WTC11 (cell line): ENCODE measurements at regions not wholly inside any gene's neighbourhood (a gene's known extent, or its start where the extent isn't known, plus 50 kb on each side); places are given as distances from the start of the nearest gene placed in this dataset.
A peak's percentile ranks its signal among the peaks of the same experiment; 100 is the strongest.

Experiments used
- ATAC-seq: fragments of 200-7000 bp; cut with Tn5 transposase; 2 replicates; pipeline ENCODE4 v1.10.0; 2021; ENCODE audit warnings: mild to moderate bottlenecking, moderate library complexity
- CTCF ChIA-PET: fragments of 300-600 bp; sonication (Branson Sonifier 250); formaldehyde crosslinking; loops from one replicate; lab custom pipeline; 2021; ENCODE audit warnings: antibody characterized with exemption; lab: Charles Lee
- POLR2A ChIA-PET: fragments of 350-600 bp; sonication (Branson Sonifier 250); formaldehyde crosslinking; loops from one replicate; lab custom pipeline; 2021; ENCODE audit warnings: antibody characterized with exemption; lab: Charles Lee
- DNase-seq: peaks from one replicate; pipeline ENCODE4 v3.0.0; 2021; ENCODE audit warnings: low spot score
- H3K27ac Mint-ChIP-seq: 2 replicates; pipeline ENCODE4 v1.8.0; 2021; ENCODE audit warnings: mixed read lengths
- H3K27me3 Mint-ChIP-seq: 2 replicates; pipeline ENCODE4 v1.8.0; 2021; ENCODE audit warnings: low read depth, mild to moderate bottlenecking, moderate library complexity, mixed read lengths
- H3K36me3 Mint-ChIP-seq: 2 replicates; pipeline ENCODE4 v1.8.0; 2021; ENCODE audit warnings: mixed read lengths
- H3K4me1 Mint-ChIP-seq: 2 replicates; pipeline ENCODE4 v1.8.0; 2022; ENCODE audit warnings: mixed read lengths
- H3K4me3 Mint-ChIP-seq: 2 replicates; pipeline ENCODE4 v1.8.0; 2021; ENCODE audit warnings: mild to moderate bottlenecking, moderate library complexity, mixed read lengths
- H3K9me3 Mint-ChIP-seq: 2 replicates; pipeline ENCODE4 v1.8.0; 2021; ENCODE audit warnings: mixed read lengths
- AR ChIP-seq: fragments of 250-450 bp; sonication (Bioruptor Pico); IDR thresholded peaks from 2 replicates; pipeline ENCODE4 v1.9.0; 2021; ENCODE audit warnings: mild to moderate bottlenecking
- CBFB ChIP-seq: sonication (generic); formaldehyde crosslinking; IDR thresholded peaks from 2 replicates; pipeline ENCODE4 v1.8.1; 2022; ENCODE audit warnings: mild to moderate bottlenecking, low read depth, missing genetic modification reagents
- CREB1 ChIP-seq: sonication (generic); formaldehyde crosslinking; IDR thresholded peaks from 2 replicates; pipeline ENCODE4 v1.8.0; 2023; ENCODE audit warnings: mild to moderate bottlenecking, missing genetic modification reagents
- E2F5 ChIP-seq: sonication (generic); formaldehyde crosslinking; IDR thresholded peaks from 2 replicates; pipeline ENCODE4 v1.8.1; 2022; ENCODE audit warnings: mild to moderate bottlenecking, moderate library complexity, missing genetic modification reagents
- ESRRA ChIP-seq: sonication (generic); formaldehyde crosslinking; IDR thresholded peaks from 2 replicates; pipeline ENCODE4 v1.8.1; 2022; ENCODE audit warnings: mild to moderate bottlenecking, missing genetic modification reagents, borderline replicate concordance
- ETV6 ChIP-seq: sonication (generic); formaldehyde crosslinking; IDR thresholded peaks from 2 replicates; pipeline ENCODE4 v1.8.1; 2022; ENCODE audit warnings: mild to moderate bottlenecking, missing genetic modification reagents
- FOXP1 ChIP-seq: sonication (generic); formaldehyde crosslinking; IDR thresholded peaks from 2 replicates; pipeline ENCODE4 v1.8.0; 2022; ENCODE audit warnings: missing genetic modification reagents, mild to moderate bottlenecking, moderate library complexity, borderline replicate concordance
- IRF2 ChIP-seq: sonication (generic); formaldehyde crosslinking; IDR thresholded peaks from 2 replicates; pipeline ENCODE4 v1.8.0; 2022; ENCODE audit warnings: low read depth, missing genetic modification reagents, borderline replicate concordance
- MXD4 ChIP-seq: fragments of 250-450 bp; sonication (Bioruptor Pico); IDR thresholded peaks from 2 replicates; pipeline ENCODE4 v1.8.0; 2021; ENCODE audit warnings: mild to moderate bottlenecking, moderate library complexity, borderline replicate concordance
- MYBL2 ChIP-seq: sonication (generic); formaldehyde crosslinking; IDR thresholded peaks from 2 replicates; pipeline ENCODE4 v1.8.1; 2023; ENCODE audit warnings: mild to moderate bottlenecking, moderate library complexity, missing genetic modification reagents
- NFE2L1 ChIP-seq: sonication (generic); formaldehyde crosslinking; IDR thresholded peaks from 2 replicates; pipeline ENCODE4 v1.8.1; 2023; ENCODE audit warnings: missing genetic modification reagents
- NR2C2 ChIP-seq: sonication (generic); formaldehyde crosslinking; IDR thresholded peaks from 2 replicates; pipeline ENCODE4 v1.8.0; 2022; ENCODE audit warnings: mild to moderate bottlenecking, missing genetic modification reagents
- OVOL2 ChIP-seq: fragments of 250-450 bp; sonication (Bioruptor Pico); IDR thresholded peaks from 2 replicates; pipeline ENCODE4 v1.9.0; 2021; ENCODE audit warnings: mild to moderate bottlenecking, borderline replicate concordance
- PRRX2 ChIP-seq: fragments of 250-450 bp; sonication (Bioruptor Pico); IDR thresholded peaks from 2 replicates; pipeline ENCODE4 v1.8.0; 2021; ENCODE audit warnings: mild to moderate bottlenecking
- STAT6 ChIP-seq: sonication (generic); formaldehyde crosslinking; conservative IDR thresholded peaks from 2 replicates; pipeline ENCODE4 v1.8.1; 2023; ENCODE audit warnings: mild to moderate bottlenecking, low read depth, missing genetic modification reagents, moderate library complexity
- TCF7 ChIP-seq: sonication (generic); formaldehyde crosslinking; IDR thresholded peaks from 2 replicates; pipeline ENCODE4 v1.8.0; 2022; ENCODE audit warnings: mild to moderate bottlenecking, low read depth, missing genetic modification reagents, moderate library complexity
- ZNF416 ChIP-seq: fragments of 250-450 bp; sonication (Bioruptor Pico); IDR thresholded peaks from 2 replicates; pipeline ENCODE4 v1.9.0; 2021; ENCODE audit warnings: mild to moderate bottlenecking, inconsistent platforms
- ZNF423 ChIP-seq: fragments of 250-450 bp; sonication (Bioruptor Pico); IDR thresholded peaks from 2 replicates; pipeline ENCODE4 v2.1.2; 2022; ENCODE audit warnings: mild to moderate bottlenecking, moderate library complexity
- TF ChIP-seq, protein P1 (sequence below): sonication (generic); formaldehyde crosslinking; IDR thresholded peaks from 2 replicates; pipeline ENCODE4 v1.8.1; 2022; ENCODE audit warnings: low read depth, missing genetic modification reagents, borderline replicate concordance
- TF ChIP-seq, protein P2 (sequence below): sonication (generic); formaldehyde crosslinking; IDR thresholded peaks from 2 replicates; pipeline ENCODE4 v1.8.1; 2023; ENCODE audit warnings: mild to moderate bottlenecking, missing genetic modification reagents, borderline replicate concordance
- TF ChIP-seq, protein P3 (sequence below): fragments of 250-450 bp; sonication (Bioruptor Pico); IDR thresholded peaks from 2 replicates; pipeline ENCODE4 v1.9.0; 2021; ENCODE audit warnings: mild to moderate bottlenecking

DNA sequence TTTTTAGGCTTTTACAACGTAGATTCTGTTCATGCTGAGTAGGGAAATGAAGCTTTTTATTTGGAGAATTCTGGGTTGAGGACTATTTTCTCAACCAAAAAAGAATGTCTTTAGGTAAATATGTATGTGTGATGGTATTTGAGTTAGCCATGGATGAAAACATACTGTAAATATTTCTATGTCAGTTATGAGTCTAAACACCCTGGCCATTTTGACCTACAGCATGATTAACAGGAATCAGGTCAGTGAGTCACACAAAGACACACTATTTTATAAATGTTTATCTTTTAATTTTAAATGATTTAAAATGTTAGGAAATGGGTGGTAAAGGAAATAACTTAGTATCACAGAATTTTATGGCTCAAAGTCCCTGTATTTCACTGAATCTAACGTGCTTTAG lies 851.7 kb upstream of the MAP3K7 start (continued):
- TF ChIP-seq, protein P1, sequence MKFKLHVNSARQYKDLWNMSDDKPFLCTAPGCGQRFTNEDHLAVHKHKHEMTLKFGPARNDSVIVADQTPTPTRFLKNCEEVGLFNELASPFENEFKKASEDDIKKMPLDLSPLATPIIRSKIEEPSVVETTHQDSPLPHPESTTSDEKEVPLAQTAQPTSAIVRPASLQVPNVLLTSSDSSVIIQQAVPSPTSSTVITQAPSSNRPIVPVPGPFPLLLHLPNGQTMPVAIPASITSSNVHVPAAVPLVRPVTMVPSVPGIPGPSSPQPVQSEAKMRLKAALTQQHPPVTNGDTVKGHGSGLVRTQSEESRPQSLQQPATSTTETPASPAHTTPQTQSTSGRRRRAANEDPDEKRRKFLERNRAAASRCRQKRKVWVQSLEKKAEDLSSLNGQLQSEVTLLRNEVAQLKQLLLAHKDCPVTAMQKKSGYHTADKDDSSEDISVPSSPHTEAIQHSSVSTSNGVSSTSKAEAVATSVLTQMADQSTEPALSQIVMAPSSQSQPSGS = no peak
- TF ChIP-seq, protein P2, sequence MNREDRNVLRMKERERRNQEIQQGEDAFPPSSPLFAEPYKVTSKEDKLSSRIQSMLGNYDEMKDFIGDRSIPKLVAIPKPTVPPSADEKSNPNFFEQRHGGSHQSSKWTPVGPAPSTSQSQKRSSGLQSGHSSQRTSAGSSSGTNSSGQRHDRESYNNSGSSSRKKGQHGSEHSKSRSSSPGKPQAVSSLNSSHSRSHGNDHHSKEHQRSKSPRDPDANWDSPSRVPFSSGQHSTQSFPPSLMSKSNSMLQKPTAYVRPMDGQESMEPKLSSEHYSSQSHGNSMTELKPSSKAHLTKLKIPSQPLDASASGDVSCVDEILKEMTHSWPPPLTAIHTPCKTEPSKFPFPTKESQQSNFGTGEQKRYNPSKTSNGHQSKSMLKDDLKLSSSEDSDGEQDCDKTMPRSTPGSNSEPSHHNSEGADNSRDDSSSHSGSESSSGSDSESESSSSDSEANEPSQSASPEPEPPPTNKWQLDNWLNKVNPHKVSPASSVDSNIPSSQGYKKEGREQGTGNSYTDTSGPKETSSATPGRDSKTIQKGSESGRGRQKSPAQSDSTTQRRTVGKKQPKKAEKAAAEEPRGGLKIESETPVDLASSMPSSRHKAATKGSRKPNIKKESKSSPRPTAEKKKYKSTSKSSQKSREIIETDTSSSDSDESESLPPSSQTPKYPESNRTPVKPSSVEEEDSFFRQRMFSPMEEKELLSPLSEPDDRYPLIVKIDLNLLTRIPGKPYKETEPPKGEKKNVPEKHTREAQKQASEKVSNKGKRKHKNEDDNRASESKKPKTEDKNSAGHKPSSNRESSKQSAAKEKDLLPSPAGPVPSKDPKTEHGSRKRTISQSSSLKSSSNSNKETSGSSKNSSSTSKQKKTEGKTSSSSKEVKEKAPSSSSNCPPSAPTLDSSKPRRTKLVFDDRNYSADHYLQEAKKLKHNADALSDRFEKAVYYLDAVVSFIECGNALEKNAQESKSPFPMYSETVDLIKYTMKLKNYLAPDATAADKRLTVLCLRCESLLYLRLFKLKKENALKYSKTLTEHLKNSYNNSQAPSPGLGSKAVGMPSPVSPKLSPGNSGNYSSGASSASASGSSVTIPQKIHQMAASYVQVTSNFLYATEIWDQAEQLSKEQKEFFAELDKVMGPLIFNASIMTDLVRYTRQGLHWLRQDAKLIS (CRISPR knock-in tag) = no peak
- TF ChIP-seq ESRRA (CRISPR knock-in tag) = no peak
- TF ChIP-seq E2F5 (CRISPR knock-in tag) = no peak
- no peak for TF ChIP-seq FOXP1 (CRISPR knock-in tag)
- TF ChIP-seq ETV6 (CRISPR knock-in tag) = no peak
- TF ChIP-seq ZNF416 (CRISPR knock-in tag) = no peak

GRCh38 chr6:91437315-91437729 lies 850.5 kb upstream of the MAP3K7 start:
- no peaks in the 10 kb centered on the region for H3K27me3 Mint-ChIP-seq
- no peaks in the 10 kb centered on the region for H3K36me3 Mint-ChIP-seq
- H3K9me3 Mint-ChIP-seq = no peaks in the 10 kb centered on the region
- ChIA-PET CTCF (no interaction called here), POLR2A (no interaction called here)
- peak overlapping the region; percentile 14 for H3K27ac Mint-ChIP-seq
- no peak for DNase-seq
- H3K4me1 Mint-ChIP-seq = peaks cover 13% of the 10 kb centered on the region
- peak; percentile 85 for ATAC-seq
- no peak for TF ChIP-seq STAT6
- TF ChIP-seq TCF7 = no peak
- no peak for TF ChIP-seq OVOL2 (CRISPR knock-in tag)
- no peak for TF ChIP-seq MXD4 (CRISPR knock-in tag)
- TF ChIP-seq ZNF416 (CRISPR knock-in tag) = no peak
- TF ChIP-seq NFE2L1 (CRISPR knock-in tag) = no peak
- no peak for TF ChIP-seq ZNF423 (CRISPR knock-in tag)
- TF ChIP-seq, protein P3, sequence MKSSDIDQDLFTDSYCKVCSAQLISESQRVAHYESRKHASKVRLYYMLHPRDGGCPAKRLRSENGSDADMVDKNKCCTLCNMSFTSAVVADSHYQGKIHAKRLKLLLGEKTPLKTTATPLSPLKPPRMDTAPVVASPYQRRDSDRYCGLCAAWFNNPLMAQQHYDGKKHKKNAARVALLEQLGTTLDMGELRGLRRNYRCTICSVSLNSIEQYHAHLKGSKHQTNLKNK (CRISPR knock-in tag) = no peak
- no peak for TF ChIP-seq AR (CRISPR knock-in tag)
- no peak for TF ChIP-seq NR2C2 (CRISPR knock-in tag)
- no peak for TF ChIP-seq CREB1 (CRISPR knock-in tag)
- no peak for TF ChIP-seq MYBL2 (CRISPR knock-in tag)
- TF ChIP-seq CBFB (CRISPR knock-in tag) = no peak
- TF ChIP-seq PRRX2 (CRISPR knock-in tag) = no peak
- TF ChIP-seq IRF2 = no peak
- H3K4me3 Mint-ChIP-seq = no peak overlapping the region
